NCI-H82 treated with DMSO at 0.1 percent for 48 hours (cell line): ENCODE measurements at regions not wholly inside any gene's neighbourhood (a gene's known extent, or its start where the extent isn't known, plus 50 kb on each side); places are given as distances from the start of the nearest gene placed in this dataset.

Source experiments
- DNase-seq: peaks from one replicate; lab custom pipeline; 2025; ENCODE audit not compliant: unreplicated experiment; lab: John Stamatoyannopoulos, UW

GRCh38 chr3:31277582-31277981, 255.1 kb upstream of the STT3B start:
- no peak for DNase-seq

- DNase-seq = no peak
Observed at GRCh38 chr3:31278532-31278931, 254.2 kb upstream of the STT3B start.

- DNase-seq = no peak
Observed at GRCh38 chr3:31284776-31285175, 247.9 kb upstream of the STT3B start.

- no peak for DNase-seq
Observed at GRCh38 chr3:31285833-31286486, 246.8 kb upstream of the STT3B start.

- no peak for DNase-seq
Observed at GRCh38 chr3:31288224-31288623, 244.5 kb upstream of the STT3B start.

- DNase-seq = no peak
Observed at GRCh38 chr3:31288641-31289100, 244.1 kb upstream of the STT3B start.

GRCh38 chr3:31289584-31289983, 243.1 kb upstream of the STT3B start:
- no peak for DNase-seq

GRCh38 chr3:31290046-31290445, 242.7 kb upstream of the STT3B start:
- no peak for DNase-seq

GRCh38 chr3:31291818-31292217, 240.9 kb upstream of the STT3B start:
- DNase-seq = no peak

- no peak for DNase-seq
Observed at GRCh38 chr3:31294430-31295149, 238.1 kb upstream of the STT3B start.

- no peak for DNase-seq
Observed at GRCh38 chr3:31295150-31295765, 237.5 kb upstream of the STT3B start.

- DNase-seq = no peak
Observed at GRCh38 chr3:31297726-31298298, 234.9 kb upstream of the STT3B start.

- DNase-seq = no peak
Observed at GRCh38 chr3:31300456-31301443, 232.0 kb upstream of the STT3B start.

- no peak for DNase-seq
Observed at GRCh38 chr3:31302343-31302742, 230.4 kb upstream of the STT3B start.

GRCh38 chr3:31305340-31305739, 227.4 kb upstream of the STT3B start:
- no peak for DNase-seq

- no peak for DNase-seq
Observed at GRCh38 chr3:31307131-31307785, 225.5 kb upstream of the STT3B start.

GRCh38 chr3:31311559-31311958, 221.2 kb upstream of the STT3B start:
- DNase-seq = no peak

GRCh38 chr3:31312400-31312799, 220.3 kb upstream of the STT3B start:
- no peak for DNase-seq

- no peak for DNase-seq
Observed at GRCh38 chr3:31314258-31314657, 218.5 kb upstream of the STT3B start.

- DNase-seq = no peak
Observed at GRCh38 chr3:31319332-31319731, 213.4 kb upstream of the STT3B start.
